NT2/D1 (cell line): ENCODE measurements at regions not wholly inside any gene's neighbourhood (a gene's known extent, or its start where the extent isn't known, plus 50 kb on each side); places are given as distances from the start of the nearest gene placed in this dataset.

Source experiments
- SUZ12 ChIP-seq: IDR thresholded peaks from 2 replicates; pipeline ENCODE4 v1.6.1; 2011; ENCODE audit not compliant: insufficient read length, insufficient read depth; ENCODE audit errors: extremely low read depth
- YY1 ChIP-seq: IDR thresholded peaks from 2 replicates; pipeline ENCODE4 v1.6.1; 2011; ENCODE audit not compliant: insufficient read length, insufficient read depth

DNA sequence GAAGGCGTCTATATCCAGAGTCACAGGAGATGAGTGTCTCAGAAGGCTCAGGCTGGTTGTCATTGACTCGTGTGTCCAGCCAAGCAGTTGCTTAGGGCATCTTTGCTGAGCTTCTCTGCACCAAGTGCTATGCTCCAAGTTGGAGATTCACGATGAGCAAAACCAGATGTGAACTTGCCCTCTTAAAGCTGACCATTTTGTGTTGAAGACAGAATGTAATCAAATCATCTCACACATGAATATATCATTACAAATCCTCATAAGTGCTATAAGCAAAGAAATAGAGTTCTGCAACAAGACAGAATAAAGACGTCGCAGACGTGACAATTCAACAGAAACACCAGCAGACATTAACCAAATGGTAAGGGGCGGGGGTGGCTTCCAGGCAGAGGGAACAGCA lies 103.9 kb downstream of the ALDH8A1 start:
- TF ChIP-seq YY1, result no peak
- TF ChIP-seq SUZ12, result no peak
